HG02938 (cell line): ENCODE measurements at regions not wholly inside any gene's neighbourhood (a gene's known extent, or its start where the extent isn't known, plus 50 kb on each side); places are given as distances from the start of the nearest gene placed in this dataset.

Experiments
- ATAC-seq: cut with Tn5 transposase; IDR thresholded peaks from one replicate; pipeline ENCODE4 v1.9.1; 2021; ENCODE audit warnings: mild to moderate bottlenecking, moderate library complexity; ENCODE audit not compliant: unreplicated experiment

GRCh38 chr13:79794931-79795330 lies 314.0 kb downstream of the NDFIP2 start:
- no peak for ATAC-seq

- ATAC-seq = no peak
Measured at GRCh38 chr13:79792716-79793115, 311.8 kb downstream of the NDFIP2 start.

- no peak for ATAC-seq
Measured at GRCh38 chr13:79791471-79792042, 310.6 kb downstream of the NDFIP2 start.

- no peak for ATAC-seq
Measured at GRCh38 chr13:79786176-79786575, 305.2 kb downstream of the NDFIP2 start.

- ATAC-seq = no peak
Measured at GRCh38 chr13:79782541-79783205, 301.7 kb downstream of the NDFIP2 start.

- no peak for ATAC-seq
Measured at GRCh38 chr13:79781829-79782540, 301.0 kb downstream of the NDFIP2 start.

- no peak for ATAC-seq
Measured at GRCh38 chr13:79780240-79780639, 299.3 kb downstream of the NDFIP2 start.

GRCh38 chr13:79779761-79780160 lies 298.8 kb downstream of the NDFIP2 start:
- ATAC-seq = no peak

GRCh38 chr13:79778741-79779460 lies 297.9 kb downstream of the NDFIP2 start:
- no peak for ATAC-seq

- no peak for ATAC-seq
Measured at GRCh38 chr13:79777504-79777903, 296.5 kb downstream of the NDFIP2 start.

GRCh38 chr13:79776531-79777295 lies 295.8 kb downstream of the NDFIP2 start:
- no peak for ATAC-seq

GRCh38 chr13:79775830-79776229 lies 294.9 kb downstream of the NDFIP2 start:
- peak; percentile 52 for ATAC-seq

- no peak for ATAC-seq
Measured at GRCh38 chr13:79772811-79773210, 291.9 kb downstream of the NDFIP2 start.

- no peak for ATAC-seq
Measured at GRCh38 chr13:79771493-79771892, 290.5 kb downstream of the NDFIP2 start.

GRCh38 chr13:79770056-79770455 lies 289.1 kb downstream of the NDFIP2 start:
- ATAC-seq = no peak

GRCh38 chr13:79767126-79767525 lies 286.2 kb downstream of the NDFIP2 start:
- no peak for ATAC-seq

- ATAC-seq = no peak
Measured at GRCh38 chr13:79765331-79765730, 284.4 kb downstream of the NDFIP2 start.

- ATAC-seq = no peak
Measured at GRCh38 chr13:79749984-79750551, 269.1 kb downstream of the NDFIP2 start.

GRCh38 chr13:79749566-79749965 lies 268.6 kb downstream of the NDFIP2 start:
- ATAC-seq = no peak

GRCh38 chr13:79745081-79745480 lies 264.1 kb downstream of the NDFIP2 start:
- no peak for ATAC-seq
